ENCODE measurements at regions not wholly inside any gene's neighbourhood (a gene's known extent, or its start where the extent isn't known, plus 50 kb on each side); places are given as distances from the start of the nearest gene placed in this dataset.

- no peak for DNase-seq (ENCODE audit: low read depth)
- H3K4me3 ChIP-seq (ENCODE audit: low read depth, low read length) = no peak overlapping the region
- no peak for TF ChIP-seq CTCF (conservative IDR thresholded peaks at IDR 0.05; ENCODE audit: low read depth, low read length)
Measured at GRCh38 chr1:50305808-50306207, 117.4 kb downstream of the DMRTA2 start.

GRCh38 chr1:50300297-50300696 lies 122.9 kb downstream of the DMRTA2 start:
- H3K4me3 ChIP-seq (ENCODE audit: low read depth, low read length) = no peak overlapping the region
- DNase-seq (ENCODE audit: low read depth) = no peak
- TF ChIP-seq CTCF (conservative IDR thresholded peaks at IDR 0.05; ENCODE audit: low read depth, low read length) = no peak

DNA sequence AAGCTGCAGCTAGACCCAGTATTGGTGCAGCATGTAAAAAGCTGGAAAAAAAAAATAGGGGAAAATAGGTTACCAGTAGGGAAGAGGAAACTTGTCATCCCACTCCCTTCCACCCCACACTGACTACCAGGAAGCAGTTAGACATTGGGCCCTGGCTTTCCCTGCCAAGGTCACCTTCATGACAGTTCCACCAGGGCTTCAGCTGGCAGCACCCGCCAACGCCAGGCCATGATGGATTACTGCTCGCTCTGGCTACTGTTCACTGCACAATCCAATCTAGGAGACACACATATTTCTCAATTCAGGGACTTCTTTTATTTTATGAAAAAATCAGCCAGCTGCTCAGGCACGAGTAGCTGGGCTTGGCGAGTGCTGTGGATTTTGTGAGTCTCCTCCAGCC lies 127.7 kb downstream of the DMRTA2 start:
- no peak for TF ChIP-seq CTCF (conservative IDR thresholded peaks at IDR 0.05; ENCODE audit: low read depth, low read length)
- no peak overlapping the region for H3K4me3 ChIP-seq (ENCODE audit: low read depth, low read length)
- DNase-seq (ENCODE audit: low read depth) = no peak

GRCh38 chr1:50292276-50292675 lies 131.0 kb downstream of the DMRTA2 start:
- no peak for DNase-seq (ENCODE audit: low read depth)
- no peak overlapping the region for H3K4me3 ChIP-seq (ENCODE audit: low read depth, low read length)
- no peak for TF ChIP-seq CTCF (conservative IDR thresholded peaks at IDR 0.05; ENCODE audit: low read depth, low read length)

DNA sequence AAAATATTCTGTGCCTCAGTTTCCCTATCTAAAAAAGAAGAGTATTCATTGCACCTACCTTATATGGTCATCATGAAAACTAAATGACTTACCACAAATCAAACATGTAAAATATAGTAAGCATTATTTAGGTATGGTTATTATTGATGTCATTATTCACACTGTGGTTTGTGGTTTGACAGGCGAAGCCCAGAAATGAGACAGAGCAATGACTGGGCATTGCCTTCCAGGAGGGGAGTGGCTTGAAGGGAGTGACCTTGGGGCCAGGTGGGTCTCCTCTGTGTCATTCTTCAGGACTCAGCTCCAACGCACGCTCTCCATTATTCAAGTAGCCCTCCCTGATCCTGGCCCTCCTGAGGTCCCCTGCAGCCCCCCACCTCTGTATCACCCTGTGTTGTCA lies 133.7 kb downstream of the DMRTA2 start:
- no peak overlapping the region for H3K4me3 ChIP-seq (ENCODE audit: low read depth, low read length)
- TF ChIP-seq CTCF (conservative IDR thresholded peaks at IDR 0.05; ENCODE audit: low read depth, low read length) = no peak
- DNase-seq (ENCODE audit: low read depth) = no peak

- DNase-seq (ENCODE audit: low read depth) = no peak
- no peak overlapping the region for H3K4me3 ChIP-seq (ENCODE audit: low read depth, low read length)
- no peak for TF ChIP-seq CTCF (conservative IDR thresholded peaks at IDR 0.05; ENCODE audit: low read depth, low read length)
Measured at GRCh38 chr1:50285994-50286393, 137.2 kb downstream of the DMRTA2 start.

DNA sequence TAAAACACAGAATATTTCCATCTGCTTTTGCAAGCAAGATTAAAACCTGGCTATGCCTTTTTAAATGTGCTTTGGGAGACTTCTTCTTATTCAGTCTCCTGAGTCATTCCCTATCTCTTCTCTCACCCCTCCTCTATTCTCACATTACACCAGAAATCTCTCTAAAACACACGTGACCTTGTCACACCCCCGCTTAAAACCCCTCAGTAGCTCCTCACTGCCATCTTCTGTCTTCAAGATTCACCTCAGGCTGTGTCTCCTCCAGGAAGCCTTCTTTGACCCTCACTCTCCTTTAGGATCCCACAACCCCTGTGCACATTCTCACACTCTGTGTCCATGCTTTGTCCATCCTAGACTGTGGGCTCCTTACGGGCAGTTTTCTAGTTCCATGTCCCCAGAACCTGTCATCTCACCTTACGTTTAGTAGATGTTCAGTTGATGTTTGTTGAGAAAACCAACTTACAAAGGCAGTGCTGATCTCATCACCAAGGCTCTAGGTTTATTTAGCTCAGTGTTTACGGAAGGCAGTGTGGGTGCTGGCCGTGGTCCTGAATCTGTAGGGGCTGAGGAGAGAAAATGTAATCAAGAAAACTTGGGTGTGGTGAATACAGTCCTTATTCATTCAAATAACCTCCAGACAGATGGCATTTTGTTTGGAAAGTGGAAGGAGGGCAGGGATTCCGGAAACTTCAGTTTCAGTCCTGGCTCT lies 143.5 kb downstream of the DMRTA2 start:
- peak; percentile 12 for DNase-seq (ENCODE audit: low read depth)

More for the DNA sequence above, 143.5 kb downstream of the DMRTA2 start:
- H3K4me3 ChIP-seq (ENCODE audit: low read depth, low read length) = no peak overlapping the region
- TF ChIP-seq CTCF (conservative IDR thresholded peaks at IDR 0.05; ENCODE audit: low read depth, low read length) = no peak
